ENCODE measurements at regions not wholly inside any gene's neighbourhood (a gene's known extent, or its start where the extent isn't known, plus 50 kb on each side); places are given as distances from the start of the nearest gene placed in this dataset.

GRCh38 chr15:56295433-56295832 is 51.8 kb upstream of the RFX7 start:
- ATAC-seq (ENCODE audit: low read depth): no peak
- Histone ChIP-seq H3K9ac (ENCODE audit: low read depth, low read length) (no peak overlapping the region), H3K27ac (ENCODE audit: insufficient read depth, low read length) (no peak overlapping the region), H3K4me3 (ENCODE audit: insufficient read depth, low read depth, low read length) (no peak overlapping the region), H3K9me3 (ENCODE audit: control insufficient read depth, insufficient read depth, low read length) (no peaks in the 10 kb centered on the region; the same call in 1 of the 2 replicates), H2AFZ (replicated peaks; ENCODE audit: low read length, poor library complexity) (no peak overlapping the region), H3K4ac (ENCODE audit: low read depth, low read length) (no peak overlapping the region), H2BK15ac (ENCODE audit: low read depth, low read length) (no peak overlapping the region), H2BK5ac (ENCODE audit: low read depth, low read length, poor library complexity, severe bottlenecking) (no peak overlapping the region), H3K79me1 (ENCODE audit: low read depth in 1 of 2, low read length in 2 of 2) (no peaks in the 10 kb centered on the region), H2AK9ac (replicated peaks; ENCODE audit: low read depth, low read length, poor library complexity) (no peak overlapping the region), H4K8ac (ENCODE audit: low read depth in 2 of 2, low read length in 2 of 2) (no peak overlapping the region), H2AK5ac (ENCODE audit: low read depth, low read length) (no peak overlapping the region), H3K18ac (ENCODE audit: low read depth, low read length) (no peak overlapping the region), H3K14ac (replicated peaks; ENCODE audit: low read depth, low read length) (no peak overlapping the region), H4K5ac (ENCODE audit: low read depth, low read length) (no peak overlapping the region), H3K23ac (ENCODE audit: low read depth, low read length) (no peak overlapping the region), H3K27me3 (ENCODE audit: control insufficient read depth, insufficient read depth, low read length) (no peaks in the 10 kb centered on the region), H3K4me1 (ENCODE audit: control insufficient read depth, insufficient read depth, low read length) (no peaks in the 10 kb centered on the region), H3K4me2 (ENCODE audit: low read depth, low read length) (no peak overlapping the region), H3K9me1 (ENCODE audit: insufficient read depth, low read length) (no peaks in the 10 kb centered on the region), H4K91ac (ENCODE audit: insufficient read depth, low read depth, low read length) (no peak overlapping the region), H4K20me1 (ENCODE audit: insufficient read depth, low read length) (no peaks in the 10 kb centered on the region), H2BK20ac (ENCODE audit: low read depth, low read length) (no peak overlapping the region), H3K36me3 (ENCODE audit: control insufficient read depth, insufficient read depth, low read length) (no peaks in the 10 kb centered on the region), H2BK120ac (ENCODE audit: low read depth, low read length) (no peak overlapping the region), H3K56ac (ENCODE audit: extremely low read depth, insufficient read depth, low read length) (no peak overlapping the region)
- dilution Hi-C loops (cut with HindIII; ENCODE audit: low sequenced_read_pairs, unreplicated experiment) (no loop called here), intact Hi-C loops (cut with micrococcal nuclease) (no loop called here), in situ Hi-C loops (cut with MboI; ENCODE audit: low sequenced_read_pairs) (no loop called here)
- ChIA-PET POLR2A (ENCODE audit: unreplicated experiment) (no interaction called here), CTCF (no interaction called here)
- DNase-seq: no peak
- 30% methylated on average over 1 of the region's 2 CpGs; no CpG with 5 or more reads in 1 of the 2 experiments for WGBS, 2 experiments (ENCODE audit: extremely low coverage in 2 of 2, insufficient read length in 1 of 2)
- no TSS peak for BruUV-seq (replicated peaks)
- TF ChIP-seq CHD1 (IDR thresholded peaks at IDR 0.05; ENCODE audit: low read depth, low read length): no peak
- TF ChIP-seq MXI1 (IDR thresholded peaks at IDR 0.05; ENCODE audit: borderline replicate concordance, low read depth, low read length): no peak
- TF ChIP-seq ELK1 (IDR thresholded peaks at IDR 0.05; ENCODE audit: borderline replicate concordance, low read depth, low read length): no peak
- no peak for TF ChIP-seq MAFK (IDR thresholded peaks at IDR 0.05; ENCODE audit: low read depth, low read length)
- no peak for TF ChIP-seq FOS (IDR thresholded peaks at IDR 0.05; ENCODE audit: low read depth, low read length)
- TF ChIP-seq RFX5 (IDR thresholded peaks at IDR 0.05; ENCODE audit: low read depth, low read length): no peak
- no peak for TF ChIP-seq RCOR1 (IDR thresholded peaks at IDR 0.05; ENCODE audit: insufficient replicate concordance, low read length)
- no peak for TF ChIP-seq USF2 (IDR thresholded peaks at IDR 0.05; ENCODE audit: low read depth, low read length)
- no peak for TF ChIP-seq SMC3 (IDR thresholded peaks at IDR 0.05; ENCODE audit: low read depth, low read length)
- TF ChIP-seq CEBPB (IDR thresholded peaks at IDR 0.05; ENCODE audit: low read depth, low read length): no peak
- no peak for TF ChIP-seq BHLHE40 (IDR thresholded peaks at IDR 0.05; ENCODE audit: low read depth, low read length)
- TF ChIP-seq POLR2A (IDR thresholded peaks at IDR 0.05; ENCODE audit: low read depth, low read length): no peak
- no peak for TF ChIP-seq RAD21 (IDR thresholded peaks at IDR 0.05; ENCODE audit: low read length)
- no peak for TF ChIP-seq NFE2L2 (IDR thresholded peaks at IDR 0.05; ENCODE audit: low read depth, low read length)
